ENCODE measurements at regions not wholly inside any gene's neighbourhood (a gene's known extent, or its start where the extent isn't known, plus 50 kb on each side); places are given as distances from the start of the nearest gene placed in this dataset.

DNA sequence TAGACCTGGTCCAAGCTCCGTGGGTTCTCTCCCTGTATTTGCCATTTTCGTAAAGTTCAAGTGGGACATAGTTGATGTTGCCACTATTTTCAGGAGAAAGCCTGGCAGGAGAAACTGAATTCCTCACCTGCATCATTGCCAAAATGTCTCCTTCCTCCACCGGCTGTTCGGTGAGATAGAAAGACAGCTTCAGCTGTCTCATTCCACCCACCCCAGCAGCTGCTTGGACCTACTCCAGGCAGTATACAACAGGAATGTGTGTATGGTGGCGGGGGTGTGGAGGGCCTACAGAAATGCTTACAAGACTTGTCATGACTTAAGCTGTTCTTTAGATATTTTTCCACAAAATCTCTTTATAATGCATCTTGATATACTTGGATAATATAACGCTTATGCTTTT, 132.7 kb upstream of the RAP2B start:
- TF ChIP-seq, protein P1, sequence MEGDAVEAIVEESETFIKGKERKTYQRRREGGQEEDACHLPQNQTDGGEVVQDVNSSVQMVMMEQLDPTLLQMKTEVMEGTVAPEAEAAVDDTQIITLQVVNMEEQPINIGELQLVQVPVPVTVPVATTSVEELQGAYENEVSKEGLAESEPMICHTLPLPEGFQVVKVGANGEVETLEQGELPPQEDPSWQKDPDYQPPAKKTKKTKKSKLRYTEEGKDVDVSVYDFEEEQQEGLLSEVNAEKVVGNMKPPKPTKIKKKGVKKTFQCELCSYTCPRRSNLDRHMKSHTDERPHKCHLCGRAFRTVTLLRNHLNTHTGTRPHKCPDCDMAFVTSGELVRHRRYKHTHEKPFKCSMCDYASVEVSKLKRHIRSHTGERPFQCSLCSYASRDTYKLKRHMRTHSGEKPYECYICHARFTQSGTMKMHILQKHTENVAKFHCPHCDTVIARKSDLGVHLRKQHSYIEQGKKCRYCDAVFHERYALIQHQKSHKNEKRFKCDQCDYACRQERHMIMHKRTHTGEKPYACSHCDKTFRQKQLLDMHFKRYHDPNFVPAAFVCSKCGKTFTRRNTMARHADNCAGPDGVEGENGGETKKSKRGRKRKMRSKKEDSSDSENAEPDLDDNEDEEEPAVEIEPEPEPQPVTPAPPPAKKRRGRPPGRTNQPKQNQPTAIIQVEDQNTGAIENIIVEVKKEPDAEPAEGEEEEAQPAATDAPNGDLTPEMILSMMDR (IDR thresholded peaks at IDR 0.05) = no peak
- TF ChIP-seq POLR2A (IDR thresholded peaks at IDR 0.05) = no peak
